Large intestine (tissue), 3 donors: ENCODE measurements at regions not wholly inside any gene's neighbourhood (a gene's known extent, or its start where the extent isn't known, plus 50 kb on each side); places are given as distances from the start of the nearest gene placed in this dataset.
A peak's percentile ranks its signal among the peaks of the same experiment; 100 is the strongest.

Experiments used
- DNase-seq, 2 donors: peaks; one replicate each; pipeline versions ENCODE4 v3.0.0 to v3.0.0-alpha.2; 2013
- H3K27ac ChIP-seq: one replicate; pipeline ENCODE4 v1.5.1; 2013; ENCODE audit warnings: low read length
- H3K27me3 ChIP-seq: 2 replicates; pipeline ENCODE4 v1.6.1; 2013; ENCODE audit warnings: low read length; ENCODE audit not compliant: control insufficient read depth, insufficient read depth
- H3K36me3 ChIP-seq: 2 replicates; pipeline ENCODE4 v1.6.1; 2013; ENCODE audit warnings: low read length; ENCODE audit not compliant: control insufficient read depth, insufficient read depth
- H3K4me1 ChIP-seq: one replicate; pipeline ENCODE4 v1.6.1; 2013; ENCODE audit warnings: low read length; ENCODE audit not compliant: control insufficient read depth, insufficient read depth
- H3K4me3 ChIP-seq: one replicate; pipeline ENCODE4 v1.5.1; 2013; ENCODE audit warnings: low read length
- H3K9me3 ChIP-seq: one replicate; pipeline ENCODE4 v1.6.1; 2013; ENCODE audit warnings: mild to moderate bottlenecking, low read depth, low read length, moderate library complexity; ENCODE audit not compliant: control insufficient read depth
- WGBS: methylation state at CpG from one replicate; pipeline ENCODE4 v1.1.5; 2013; ENCODE audit warnings: low lambda C conversion rate; ENCODE audit not compliant: insufficient coverage; 5-methylcytosine and 5-hydroxymethylcytosine counted together

DNA sequence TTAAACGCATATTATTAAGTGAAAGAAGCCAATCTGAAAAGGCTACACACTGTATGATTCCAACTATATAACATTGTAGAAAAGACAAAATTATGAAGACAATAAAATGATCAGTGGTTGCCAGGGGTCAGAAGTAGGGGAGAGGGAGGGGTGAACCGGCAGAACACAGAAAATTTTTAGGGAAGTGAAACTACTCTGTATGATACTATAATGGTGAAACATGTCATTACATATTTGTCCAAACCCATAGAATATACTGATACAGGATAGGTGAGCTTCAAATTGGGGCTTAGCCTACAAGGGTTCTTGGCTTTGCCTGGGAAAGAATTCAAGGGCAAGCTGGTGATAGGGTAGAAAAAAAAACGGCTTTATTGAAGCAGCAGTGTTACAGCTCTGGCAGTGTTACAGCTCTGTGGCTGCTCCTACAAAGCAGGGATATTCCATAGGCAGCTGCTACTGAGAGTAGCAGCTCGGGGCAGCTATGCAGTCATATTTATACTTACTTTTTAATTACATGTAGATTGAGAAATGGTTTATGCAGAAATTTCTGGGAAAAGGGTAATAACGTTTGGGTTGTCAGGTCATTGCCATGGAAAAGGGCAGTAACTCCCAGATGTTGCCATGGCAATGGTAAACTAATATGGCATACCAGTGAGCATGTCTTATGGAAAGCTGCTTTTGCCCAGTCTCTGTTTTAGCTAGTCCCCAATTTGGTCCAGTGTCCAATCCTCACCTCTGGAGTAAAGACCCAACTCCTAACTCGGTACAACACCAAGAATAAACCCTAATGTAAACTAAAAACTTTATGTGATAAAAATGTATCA is 125.1 kb upstream of the SLC25A36 start:
- no peak for DNase-seq
- 50% methylated on average over 2 of the region's 6 CpGs for WGBS
- H3K4me1 ChIP-seq, result no peaks in the 10 kb centered on the region
- no peak overlapping the region for H3K27ac ChIP-seq
- H3K36me3 ChIP-seq, result no peaks in the 10 kb centered on the region
- H3K9me3 ChIP-seq, result no peaks in the 10 kb centered on the region
- no peaks in the 10 kb centered on the region for H3K27me3 ChIP-seq
- no peak overlapping the region for H3K4me3 ChIP-seq

DNA sequence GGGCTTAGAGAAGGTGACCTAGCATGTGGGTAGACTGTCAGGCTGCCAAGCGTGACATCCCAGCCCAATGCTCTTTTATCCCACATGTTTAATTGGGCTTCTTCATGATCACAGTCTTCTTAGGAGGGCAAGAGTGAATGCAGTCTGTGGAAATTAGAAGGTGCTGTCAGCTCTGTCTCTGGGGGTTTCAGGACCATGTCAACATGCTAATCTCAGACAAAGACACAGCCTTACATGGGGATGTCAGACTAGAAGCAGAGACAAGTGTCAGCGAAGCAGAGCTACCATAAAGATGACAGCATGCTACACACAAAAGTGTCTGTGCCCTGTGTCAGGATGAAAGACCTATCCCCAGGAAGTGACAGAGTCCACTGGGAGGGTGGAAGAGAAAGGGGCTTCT is 120.1 kb upstream of the SLC25A36 start:
- H3K4me3 ChIP-seq, result no peak overlapping the region
- no peaks in the 10 kb centered on the region for H3K9me3 ChIP-seq
- H3K27me3 ChIP-seq, result no peaks in the 10 kb centered on the region
- no peak overlapping the region for H3K27ac ChIP-seq
- no peaks in the 10 kb centered on the region for H3K4me1 ChIP-seq
- no peaks in the 10 kb centered on the region for H3K36me3 ChIP-seq
- WGBS, result no CpG with 5 or more reads among the region's 2 CpGs
- DNase-seq, result no peak

DNA sequence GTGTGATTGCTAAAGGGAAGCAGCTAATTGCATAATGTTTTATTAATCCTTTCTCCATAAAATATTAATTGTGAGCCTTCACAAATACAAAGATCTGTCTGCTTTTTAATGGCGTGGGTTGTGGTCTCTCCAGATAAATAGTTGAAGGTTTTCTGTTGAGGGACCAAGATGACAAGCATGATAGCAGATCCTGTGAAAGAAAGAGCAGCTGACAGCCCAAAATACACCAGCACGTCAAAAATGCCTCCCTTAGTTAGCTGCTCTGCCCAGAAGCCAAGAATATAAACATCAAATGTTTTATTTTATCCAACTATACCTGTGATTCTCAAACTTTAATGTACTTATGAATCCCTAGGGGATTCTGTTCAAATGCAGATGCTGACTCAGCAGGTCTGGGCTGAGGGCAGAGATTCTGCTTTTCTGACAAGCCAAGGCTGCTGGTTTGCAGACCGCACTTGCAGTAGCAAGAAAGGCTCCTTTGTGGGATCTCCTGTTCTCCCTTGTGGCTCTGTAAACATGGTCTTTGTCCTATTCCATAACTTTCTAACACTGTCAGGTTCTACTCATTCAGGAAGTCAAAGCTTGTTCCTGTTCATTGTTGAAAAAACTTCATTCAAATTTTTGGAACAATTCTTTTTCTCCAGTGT is 119.1 kb upstream of the SLC25A36 start:
- H3K27ac ChIP-seq, result no peak overlapping the region
- H3K4me3 ChIP-seq, result no peak overlapping the region
- H3K4me1 ChIP-seq, result no peaks in the 10 kb centered on the region
- H3K9me3 ChIP-seq, result no peaks in the 10 kb centered on the region
- H3K27me3 ChIP-seq, result no peaks in the 10 kb centered on the region
- H3K36me3 ChIP-seq, result no peaks in the 10 kb centered on the region
- DNase-seq, result peak in 1 of 2 donors; percentile 17
- no CpG with 5 or more reads among the region's 3 CpGs for WGBS

DNA sequence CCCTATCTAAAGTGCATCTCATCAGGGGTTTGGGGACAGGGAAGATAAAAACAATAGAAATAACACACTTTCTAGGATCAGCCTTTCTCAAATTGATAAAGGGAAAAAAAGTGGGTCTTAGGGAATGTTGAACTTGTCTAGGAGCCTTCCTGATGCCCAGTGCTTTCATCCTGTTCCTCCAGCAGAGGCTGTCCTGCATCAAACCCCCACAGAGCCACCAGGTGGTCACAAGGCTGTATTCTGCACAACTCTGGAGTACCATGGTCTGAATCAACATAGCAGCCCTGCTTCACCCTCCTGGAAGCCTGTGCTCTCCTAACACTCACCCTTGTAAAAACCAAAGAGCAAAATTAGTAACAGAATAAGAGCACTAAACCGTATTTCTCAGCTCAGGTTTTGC is 118.5 kb upstream of the SLC25A36 start:
- no peaks in the 10 kb centered on the region for H3K9me3 ChIP-seq
- H3K27ac ChIP-seq, result no peak overlapping the region
- no peak for DNase-seq
- no CpG with 5 or more reads among the region's 1 CpG for WGBS
- no peaks in the 10 kb centered on the region for H3K4me1 ChIP-seq
- no peaks in the 10 kb centered on the region for H3K36me3 ChIP-seq
- no peak overlapping the region for H3K4me3 ChIP-seq
- no peaks in the 10 kb centered on the region for H3K27me3 ChIP-seq

DNA sequence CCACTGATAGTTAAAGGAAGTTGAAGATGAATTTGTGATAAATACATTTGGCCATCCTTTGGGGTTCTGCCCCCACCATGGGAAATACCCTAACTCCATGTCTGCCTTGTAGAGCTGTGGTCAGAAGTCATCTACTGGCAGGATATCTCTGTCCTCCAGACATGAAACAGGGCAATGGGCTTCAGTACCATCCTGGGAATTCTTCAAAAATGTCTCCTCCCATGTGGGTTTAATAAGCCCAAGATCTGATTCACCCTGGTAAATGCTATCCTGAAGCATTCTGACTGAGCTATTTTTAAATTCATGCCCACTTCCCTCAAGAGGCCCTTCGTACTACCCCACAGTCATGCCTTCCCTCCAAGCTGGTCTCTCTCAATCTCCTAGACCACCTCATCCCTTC is 113.7 kb upstream of the SLC25A36 start:
- no peak overlapping the region for H3K4me3 ChIP-seq
- no peaks in the 10 kb centered on the region for H3K36me3 ChIP-seq
- WGBS, result 83% methylated on average over 1 of the region's 1 CpG
- no peaks in the 10 kb centered on the region for H3K27me3 ChIP-seq
- H3K27ac ChIP-seq, result no peak overlapping the region
- DNase-seq, result no peak
- no peaks in the 10 kb centered on the region for H3K9me3 ChIP-seq
- no peaks in the 10 kb centered on the region for H3K4me1 ChIP-seq

DNA sequence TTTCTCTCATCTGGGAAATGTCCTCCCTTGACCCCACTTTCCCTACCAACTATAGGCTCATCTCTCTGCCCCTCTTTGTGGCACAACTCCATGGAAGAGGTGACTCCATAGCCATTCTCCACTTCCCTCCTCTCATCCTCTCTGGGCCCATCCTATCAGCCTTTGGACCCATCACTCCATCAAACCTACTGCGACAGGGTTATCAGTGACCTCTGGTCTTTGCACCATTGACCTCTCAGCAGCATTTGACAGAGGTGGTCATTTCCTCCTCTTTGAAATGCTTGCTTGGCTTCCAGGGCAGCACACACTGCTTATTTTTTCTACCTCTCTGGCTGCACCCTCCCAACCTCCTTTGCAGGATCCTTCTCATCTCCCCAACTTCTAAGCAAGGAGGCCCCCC is 113.1 kb upstream of the SLC25A36 start:
- no peak overlapping the region for H3K4me3 ChIP-seq
- H3K4me1 ChIP-seq, result no peaks in the 10 kb centered on the region
- H3K9me3 ChIP-seq, result no peaks in the 10 kb centered on the region
- H3K27ac ChIP-seq, result no peak overlapping the region
- DNase-seq, result no peak
- H3K27me3 ChIP-seq, result no peaks in the 10 kb centered on the region
- H3K36me3 ChIP-seq, result no peaks in the 10 kb centered on the region
- no CpG with 5 or more reads among the region's 1 CpG for WGBS

DNA sequence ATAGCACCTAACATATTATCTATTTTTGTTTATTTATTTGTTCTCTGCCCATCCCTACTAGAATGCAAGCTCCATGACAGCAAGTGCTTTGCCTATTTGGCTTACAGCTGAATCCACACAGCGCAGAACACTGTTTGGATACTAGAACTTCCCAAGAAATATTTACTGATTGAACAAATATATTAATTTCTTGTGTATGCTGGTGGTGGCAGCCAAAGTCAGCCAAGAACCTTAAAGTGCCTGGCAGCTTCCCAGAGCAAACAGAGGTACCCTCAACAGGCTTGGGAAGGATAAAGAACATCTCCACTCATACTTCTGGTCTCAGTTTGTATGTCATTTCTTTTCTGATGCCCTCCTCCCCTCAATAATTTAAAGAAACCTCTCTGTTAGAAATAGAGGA is 111.8 kb upstream of the SLC25A36 start:
- no peak for DNase-seq
- H3K27ac ChIP-seq, result no peak overlapping the region
- no CpG with 5 or more reads among the region's 1 CpG for WGBS

DNA sequence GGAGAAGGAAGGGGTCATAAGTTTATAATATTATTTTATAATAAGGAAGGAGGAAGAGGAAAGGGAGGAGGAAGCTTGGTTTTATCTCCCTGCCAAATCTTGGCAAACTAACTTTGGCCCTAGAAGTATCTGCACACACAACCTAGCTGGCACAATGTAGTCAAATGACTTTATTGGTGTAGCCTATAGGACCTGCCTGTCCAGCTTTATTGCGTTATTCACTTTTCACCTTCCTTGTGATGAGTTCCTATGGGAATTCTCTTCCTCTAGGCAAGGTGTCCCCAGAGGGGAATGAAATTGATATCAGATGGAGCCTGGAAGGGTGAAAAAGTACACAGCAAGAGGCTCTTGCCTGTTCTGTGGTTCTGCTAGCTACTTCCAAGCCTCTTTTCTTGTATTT is 111.2 kb upstream of the SLC25A36 start:
- DNase-seq, result no peak
- Histone ChIP-seq H3K36me3 (no peaks in the 10 kb centered on the region), H3K9me3 (no peaks in the 10 kb centered on the region), H3K27ac (no peak overlapping the region), H3K4me1 (no peaks in the 10 kb centered on the region), H3K4me3 (no peak overlapping the region), H3K27me3 (no peaks in the 10 kb centered on the region)
- WGBS, result no CpG with 5 or more reads among the region's 1 CpG

More for the DNA sequence above, 111.8 kb upstream of the SLC25A36 start:
- Histone ChIP-seq H3K27me3 (no peaks in the 10 kb centered on the region), H3K4me3 (no peak overlapping the region), H3K9me3 (no peaks in the 10 kb centered on the region), H3K4me1 (no peaks in the 10 kb centered on the region), H3K36me3 (no peaks in the 10 kb centered on the region)

DNA sequence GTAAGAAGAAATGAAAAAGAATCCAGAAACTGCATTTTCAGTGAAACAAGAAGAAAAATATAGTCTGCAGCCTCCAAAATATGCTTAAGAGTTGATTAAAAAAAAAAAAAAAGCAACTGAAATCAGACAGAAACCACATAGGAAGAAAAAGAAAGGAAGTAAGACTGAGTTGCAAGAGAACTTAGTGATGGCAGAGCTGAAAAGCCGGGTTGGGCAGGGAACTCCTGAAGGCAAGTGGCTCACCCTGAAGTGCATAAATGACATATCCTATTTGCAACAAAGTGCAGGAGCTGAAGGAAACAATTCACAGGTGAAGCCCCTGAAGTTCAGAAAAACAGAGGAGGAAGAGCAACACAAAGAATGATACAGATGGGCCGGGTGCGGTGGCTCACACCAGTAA is 108.8 kb upstream of the SLC25A36 start:
- Histone ChIP-seq H3K9me3 (no peaks in the 10 kb centered on the region), H3K27ac (no peak overlapping the region), H3K4me1 (no peaks in the 10 kb centered on the region), H3K27me3 (no peaks in the 10 kb centered on the region), H3K36me3 (no peaks in the 10 kb centered on the region), H3K4me3 (no peak overlapping the region)
- no CpG with 5 or more reads among the region's 3 CpGs for WGBS
- DNase-seq, result no peak

DNA sequence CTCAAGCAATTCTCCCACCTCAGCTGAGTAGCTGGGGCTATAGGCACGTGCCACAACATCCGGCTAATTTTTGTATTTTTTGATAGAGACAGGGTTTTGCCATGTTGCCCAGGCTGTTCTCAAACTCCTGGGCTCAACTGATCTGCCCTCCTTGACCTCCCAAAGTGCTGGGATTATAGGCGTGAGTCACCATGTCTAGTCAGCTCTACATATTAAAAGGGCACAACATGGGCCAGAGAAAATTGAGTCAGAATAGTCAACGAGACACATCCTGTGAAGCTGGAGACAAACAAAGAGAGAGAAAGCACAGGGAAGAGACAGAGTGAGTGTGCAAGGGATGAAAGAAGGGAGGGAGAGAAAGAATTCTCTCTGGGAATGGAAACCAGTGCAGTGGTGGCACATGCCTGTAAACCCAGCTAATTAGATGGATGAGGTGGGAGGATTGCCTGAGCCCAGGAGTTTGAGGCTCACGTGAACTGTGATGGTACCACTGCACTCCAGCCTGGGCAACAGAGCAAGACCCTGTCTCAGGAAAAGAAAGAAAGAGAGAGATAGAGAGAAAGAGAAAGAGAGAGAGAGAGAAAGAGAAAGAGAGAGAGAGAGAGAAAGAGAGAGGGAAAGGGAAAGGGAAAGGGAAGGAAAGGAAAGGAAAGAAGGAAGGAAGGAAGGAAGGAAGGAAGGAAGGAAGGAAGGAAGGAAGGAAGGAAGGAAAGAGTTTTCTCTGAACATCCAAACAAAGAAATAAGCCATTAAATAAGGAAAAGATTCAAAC is 107.2 kb upstream of the SLC25A36 start:
- H3K36me3 ChIP-seq, result no peaks in the 10 kb centered on the region
- H3K27ac ChIP-seq, result no peak overlapping the region
- WGBS, result 86% methylated on average over 2 of the region's 5 CpGs
- H3K4me1 ChIP-seq, result no peaks in the 10 kb centered on the region
- no peak for DNase-seq
- H3K9me3 ChIP-seq, result no peaks in the 10 kb centered on the region
- H3K27me3 ChIP-seq, result no peaks in the 10 kb centered on the region
- H3K4me3 ChIP-seq, result no peak overlapping the region
